ENCODE measurements at regions not wholly inside any gene's neighbourhood (a gene's known extent, or its start where the extent isn't known, plus 50 kb on each side); places are given as distances from the start of the nearest gene placed in this dataset.
"Not testable (repeated sequence)": the region's sequence is repeated elsewhere in the genome, so short reads cannot be mapped to it uniquely, and the experiment has no call there.

DNA sequence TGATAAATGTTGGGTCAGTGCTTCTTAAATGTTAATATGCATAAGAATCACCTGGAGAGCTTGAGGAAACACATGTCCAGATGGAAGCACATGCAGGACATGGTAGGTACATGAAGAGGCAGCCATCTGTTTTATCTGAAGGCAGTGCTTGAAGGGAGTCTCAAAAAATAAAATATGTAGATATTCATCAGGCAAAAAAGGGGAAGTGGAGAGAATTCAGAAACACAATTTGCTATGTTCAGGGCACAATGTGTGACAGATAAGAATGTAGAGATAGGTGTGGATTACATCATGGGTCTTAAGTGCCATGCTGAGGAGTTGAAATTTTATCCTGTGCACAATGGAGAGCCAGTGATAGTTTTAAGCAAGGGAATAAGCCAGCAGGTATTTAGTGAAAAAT, 59.6 kb upstream of the CASK start:
- H3K4me3 ChIP-seq, result no peak overlapping the region
- DNase-seq (ENCODE audit: low spot score), result no peak
- TF ChIP-seq, protein P1, sequence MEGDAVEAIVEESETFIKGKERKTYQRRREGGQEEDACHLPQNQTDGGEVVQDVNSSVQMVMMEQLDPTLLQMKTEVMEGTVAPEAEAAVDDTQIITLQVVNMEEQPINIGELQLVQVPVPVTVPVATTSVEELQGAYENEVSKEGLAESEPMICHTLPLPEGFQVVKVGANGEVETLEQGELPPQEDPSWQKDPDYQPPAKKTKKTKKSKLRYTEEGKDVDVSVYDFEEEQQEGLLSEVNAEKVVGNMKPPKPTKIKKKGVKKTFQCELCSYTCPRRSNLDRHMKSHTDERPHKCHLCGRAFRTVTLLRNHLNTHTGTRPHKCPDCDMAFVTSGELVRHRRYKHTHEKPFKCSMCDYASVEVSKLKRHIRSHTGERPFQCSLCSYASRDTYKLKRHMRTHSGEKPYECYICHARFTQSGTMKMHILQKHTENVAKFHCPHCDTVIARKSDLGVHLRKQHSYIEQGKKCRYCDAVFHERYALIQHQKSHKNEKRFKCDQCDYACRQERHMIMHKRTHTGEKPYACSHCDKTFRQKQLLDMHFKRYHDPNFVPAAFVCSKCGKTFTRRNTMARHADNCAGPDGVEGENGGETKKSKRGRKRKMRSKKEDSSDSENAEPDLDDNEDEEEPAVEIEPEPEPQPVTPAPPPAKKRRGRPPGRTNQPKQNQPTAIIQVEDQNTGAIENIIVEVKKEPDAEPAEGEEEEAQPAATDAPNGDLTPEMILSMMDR (IDR thresholded peaks at IDR 0.05), result no peak
- no peak overlapping the region for H3K27ac ChIP-seq

- DNase-seq (ENCODE audit: low spot score), result no peak
- TF ChIP-seq, protein P1 (IDR thresholded peaks at IDR 0.05), result no peak
Measured at GRCh38 chrX:41981481-41982013, 58.2 kb upstream of the CASK start.

DNA sequence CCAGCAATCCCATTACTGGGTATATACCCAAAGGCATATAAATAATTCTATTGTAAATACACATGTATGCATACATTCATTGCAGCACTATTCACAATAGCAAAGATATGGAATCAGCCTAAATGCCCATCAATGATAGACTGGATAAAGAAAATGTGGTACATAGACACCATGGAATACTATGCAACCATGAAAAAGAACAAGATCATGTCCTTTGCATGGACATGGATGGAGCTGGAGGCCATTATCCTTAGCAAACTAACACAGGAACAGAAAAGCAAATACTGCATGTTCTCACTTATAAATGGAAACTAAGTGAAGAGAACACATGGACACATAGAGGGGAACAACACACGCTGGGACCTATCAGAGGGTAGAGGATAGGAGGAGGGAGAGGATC, 51.3 kb upstream of the CASK start:
- not testable (repeated sequence) for H3K27ac ChIP-seq; H3K4me3 ChIP-seq; DNase-seq (ENCODE audit: low spot score)

More at GRCh38 chrX:41981481-41982013, 58.2 kb upstream of the CASK start:
- no peak overlapping the region for H3K27ac ChIP-seq
- no peak overlapping the region for H3K4me3 ChIP-seq

DNA sequence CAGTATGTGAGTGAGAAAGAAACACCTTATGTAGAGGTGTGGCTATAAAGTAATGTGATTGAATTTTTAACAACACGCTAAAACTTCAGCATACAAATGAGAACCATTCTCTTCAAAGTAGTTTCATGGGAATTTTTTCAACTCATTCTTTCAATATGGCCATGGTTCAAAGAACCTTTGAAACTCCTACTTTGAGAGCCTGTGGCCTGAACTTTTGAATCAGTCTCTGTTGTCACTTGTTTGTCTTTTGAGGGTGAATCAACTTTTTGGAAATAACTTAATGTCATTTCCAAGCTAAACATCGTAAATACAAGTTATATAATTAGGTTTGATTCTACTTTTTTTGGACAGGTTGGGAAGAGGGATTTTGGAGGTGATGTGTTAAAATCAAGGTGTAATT, 49.9 kb upstream of the CASK start:
- DNase-seq (ENCODE audit: low spot score), result no peak
- Histone ChIP-seq H3K4me3 (no peak overlapping the region), H3K27ac (no peak overlapping the region)
- TF ChIP-seq, protein P1 (IDR thresholded peaks at IDR 0.05), result no peak
